Endometrial microvascular endothelial cells (primary cell): ENCODE measurements at regions not wholly inside any gene's neighbourhood (a gene's known extent, or its start where the extent isn't known, plus 50 kb on each side); places are given as distances from the start of the nearest gene placed in this dataset.
"Not testable (repeated sequence)": the region's sequence is repeated elsewhere in the genome, so short reads cannot be mapped to it uniquely, and the experiment has no call there.

ENCODE experiments used
- in situ Hi-C: cut with HindIII; loops from 2 replicates; pipeline ENCODE4 v1.10.0; 2017; ENCODE audit warnings: low sequenced_read_pairs, low pct_unique_long_range_greater_than_20kb; ENCODE audit errors: inconsistent ontology term

DNA sequence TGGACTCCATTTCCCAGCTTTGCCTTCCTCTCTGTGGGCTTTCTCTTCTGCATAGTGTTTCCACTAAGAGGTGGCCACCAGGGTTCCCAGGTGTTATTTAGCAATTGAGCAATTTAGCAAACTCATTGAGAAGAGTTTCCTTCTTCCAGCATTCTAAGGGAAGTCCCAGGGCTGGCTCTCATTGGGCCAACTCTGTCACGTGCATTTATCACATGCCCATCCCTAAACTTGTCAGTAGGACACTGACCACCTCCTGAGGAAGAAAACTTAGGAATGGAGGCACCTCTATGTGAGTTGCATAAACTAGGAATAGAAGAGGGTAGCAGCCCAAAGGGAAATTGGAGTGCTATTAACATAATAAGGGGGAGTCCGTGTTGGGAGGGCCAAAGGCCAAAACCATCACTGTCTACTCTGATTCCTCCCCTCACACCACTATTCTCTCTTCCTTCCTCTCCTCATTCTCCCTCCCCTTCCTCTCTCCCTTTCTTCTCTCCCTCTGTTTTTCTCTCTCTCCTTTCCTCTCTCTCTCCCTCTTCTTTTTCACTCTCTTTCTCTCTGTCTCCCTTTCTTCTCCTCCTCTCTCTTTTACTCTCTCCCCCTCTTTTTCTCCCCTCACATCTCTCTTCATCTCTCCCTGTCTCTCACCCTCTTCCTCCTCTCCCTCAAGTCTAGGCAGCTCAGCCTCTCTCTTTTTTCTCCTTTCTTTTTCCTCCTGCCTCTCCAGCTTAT, 213.4 kb downstream of the PALM2AKAP2 start:
- in situ Hi-C loops, result no loop called here

- in situ Hi-C loops, result no loop called here
Observed at GRCh38 chr9:109994141-109994540, 213.8 kb downstream of the C9orf152 start.

DNA sequence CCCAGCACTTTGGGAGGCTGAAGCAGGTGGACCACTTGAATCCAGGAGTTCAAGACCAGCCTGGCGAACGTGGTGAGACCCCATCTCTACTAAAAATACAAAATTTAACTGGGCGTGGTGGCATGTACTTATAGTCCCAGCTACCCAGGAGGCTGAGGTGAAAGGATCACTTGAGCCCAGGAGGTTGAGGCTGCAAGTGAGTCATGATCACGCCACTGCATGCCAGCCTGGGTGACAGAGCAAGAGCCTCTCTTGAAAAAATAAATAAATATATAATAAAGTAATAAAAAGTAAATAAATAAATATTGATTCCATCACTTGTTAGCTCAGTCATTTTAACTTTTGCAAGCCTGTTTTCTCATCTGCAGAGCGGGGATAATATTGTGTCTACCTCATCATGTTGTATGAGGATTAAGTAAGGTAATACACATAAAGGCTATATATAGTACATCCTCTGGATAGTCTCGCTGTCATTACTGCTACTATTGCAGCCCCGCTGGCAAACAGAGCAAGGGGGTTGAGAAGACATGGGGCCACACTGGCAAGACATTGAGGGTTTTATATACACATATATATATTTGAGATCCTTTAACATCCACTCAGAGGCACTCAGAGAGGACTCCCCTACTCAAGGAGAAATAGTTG, 210.9 kb downstream of the C9orf152 start:
- in situ Hi-C loops, result no loop called here

DNA sequence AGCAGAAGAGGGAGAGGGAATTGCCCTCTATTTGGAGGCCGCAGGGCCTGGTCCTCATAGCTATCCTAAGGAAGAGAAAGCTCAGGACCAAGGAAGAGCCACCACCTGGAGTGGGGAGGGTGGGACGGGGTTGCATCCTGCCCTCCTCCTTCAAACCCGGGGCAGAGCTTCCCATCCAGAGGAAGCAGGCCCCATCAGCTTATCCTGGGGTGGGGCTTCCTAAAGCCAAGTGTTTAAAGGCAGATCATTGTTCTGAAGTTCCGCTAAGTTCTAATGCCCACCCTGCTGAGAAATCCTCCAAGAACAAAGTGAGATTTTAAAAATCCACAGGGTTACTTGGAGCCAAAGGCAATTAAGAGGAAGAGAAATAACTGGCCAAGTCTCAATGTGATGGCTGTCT, 210.3 kb downstream of the C9orf152 start:
- in situ Hi-C loops, result no loop called here

GRCh38 chr9:110005521-110005920, 202.4 kb downstream of the C9orf152 start:
- in situ Hi-C loops, result not testable (repeated sequence)

DNA sequence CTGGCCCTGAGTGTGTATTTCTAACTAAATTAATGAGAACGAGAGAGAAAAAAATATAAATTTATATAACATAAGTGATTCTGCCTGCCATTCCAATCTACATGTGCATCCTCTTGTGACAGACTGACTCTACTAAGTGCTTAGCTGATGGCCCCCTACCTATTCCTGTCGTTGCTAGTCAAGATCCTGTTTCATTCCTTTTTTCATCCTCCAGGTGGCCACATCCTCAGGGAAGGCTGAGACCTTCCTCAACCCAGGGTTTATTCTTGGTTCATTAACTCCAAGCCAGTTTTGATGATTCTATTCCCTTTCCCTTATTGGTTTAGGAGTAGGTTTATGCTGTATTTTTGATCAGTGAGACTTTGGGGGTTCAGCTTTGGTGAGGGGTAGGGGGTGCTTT, 201.3 kb downstream of the C9orf152 start:
- in situ Hi-C loops, result no loop called here

- in situ Hi-C loops, result no loop called here
Observed at GRCh38 chr9:110007477-110008270, 200.3 kb downstream of the C9orf152 start.

GRCh38 chr9:110008663-110009062, 199.3 kb downstream of the C9orf152 start:
- in situ Hi-C loops, result no loop called here

- in situ Hi-C loops, result no loop called here
Observed at GRCh38 chr9:110011628-110012320, 196.2 kb downstream of the C9orf152 start.

- in situ Hi-C loops, result no loop called here
Observed at GRCh38 chr9:110013064-110013463, 194.9 kb downstream of the C9orf152 start.

GRCh38 chr9:110015759-110016158, 192.2 kb downstream of the C9orf152 start:
- in situ Hi-C loops, result no loop called here

DNA sequence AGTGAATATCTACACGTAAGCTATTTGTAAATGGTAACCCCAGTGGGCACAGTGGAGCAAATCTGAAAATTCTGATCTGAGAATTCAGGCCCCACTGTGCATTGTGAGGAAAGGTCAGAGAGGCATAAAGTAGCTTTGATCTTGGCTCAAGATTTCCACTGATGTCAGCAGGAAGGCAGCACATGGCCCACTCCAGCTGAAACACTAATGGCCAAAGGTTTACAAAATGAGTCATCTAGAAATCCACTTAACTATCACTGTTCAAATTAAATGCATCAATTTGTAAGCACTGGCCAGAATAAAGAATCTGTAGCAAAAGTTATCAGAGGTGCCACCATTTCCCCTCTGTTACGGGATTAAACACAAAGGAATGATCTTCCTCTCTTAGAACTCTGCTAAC, 191.6 kb downstream of the C9orf152 start:
- in situ Hi-C loops, result no loop called here

- in situ Hi-C loops, result not testable (repeated sequence)
Observed at GRCh38 chr9:110020216-110020615, 187.7 kb downstream of the C9orf152 start.

DNA sequence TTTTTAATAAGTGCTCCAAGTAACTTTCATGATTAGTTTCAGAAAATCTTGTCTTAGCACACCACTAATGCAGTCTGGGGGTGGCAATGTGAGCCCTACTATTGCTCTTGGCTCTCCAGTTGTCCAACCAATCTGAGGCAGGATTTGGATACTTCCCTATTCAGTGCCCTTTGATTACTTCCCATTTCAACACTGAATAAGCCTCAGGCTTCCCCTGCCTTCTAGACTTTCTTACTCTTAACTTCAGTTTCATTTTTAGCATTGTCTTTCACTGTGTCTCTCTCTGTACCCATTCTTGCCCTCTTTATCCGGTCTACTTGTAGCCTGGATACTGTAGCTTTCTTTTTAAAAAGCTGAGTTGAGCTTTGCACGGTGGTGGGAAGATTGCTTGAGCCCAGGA, 186.1 kb downstream of the C9orf152 start:
- in situ Hi-C loops, result no loop called here

- in situ Hi-C loops, result not testable (repeated sequence)
Observed at GRCh38 chr9:110023221-110023620, 184.7 kb downstream of the C9orf152 start.

- in situ Hi-C loops, result no loop called here
Observed at GRCh38 chr9:110025551-110026170, 182.3 kb downstream of the C9orf152 start.

DNA sequence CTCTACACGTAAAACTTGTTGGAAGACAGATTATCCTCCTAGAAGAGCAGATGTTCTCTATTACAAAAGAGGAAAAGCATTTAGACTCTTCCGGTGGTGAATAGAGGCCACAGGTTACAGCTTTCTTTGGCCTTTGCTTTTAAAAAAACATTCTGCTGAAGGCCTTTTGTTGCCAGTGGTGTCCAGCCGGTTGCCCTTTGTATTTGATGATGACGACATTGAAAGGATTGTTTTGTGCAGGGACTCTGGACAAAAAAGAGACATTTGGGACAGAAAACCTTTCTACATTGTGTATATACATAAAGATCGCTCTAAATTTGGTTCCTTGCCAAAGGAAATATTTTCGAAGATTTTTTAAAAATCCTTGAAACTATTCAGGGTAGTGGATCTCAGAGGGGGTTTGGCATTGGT, 180.3 kb downstream of the C9orf152 start:
- in situ Hi-C loops, result no loop called here

DNA sequence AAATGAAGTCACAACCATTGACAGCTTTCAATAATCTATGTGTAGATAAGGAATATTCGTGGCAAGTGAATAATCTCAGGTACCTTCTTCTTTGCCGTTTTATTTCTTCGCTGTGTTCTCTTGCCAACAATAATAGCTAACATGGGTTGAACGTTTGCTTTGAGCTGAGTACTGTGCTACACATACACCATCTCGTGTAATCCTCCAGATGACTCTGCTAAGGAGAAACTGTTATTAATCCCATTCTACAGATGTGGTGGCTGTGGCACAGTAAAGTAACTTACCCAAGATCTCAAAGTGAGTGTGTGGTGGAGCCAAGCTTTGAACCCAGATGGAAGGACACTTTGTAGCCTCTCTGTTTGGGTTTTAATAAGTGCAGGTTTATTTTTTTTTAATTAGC, 179.7 kb downstream of the C9orf152 start:
- in situ Hi-C loops, result no loop called here

- in situ Hi-C loops, result no loop called here
Observed at GRCh38 chr9:110028676-110029075, 179.3 kb downstream of the C9orf152 start.
